HCT116 (cell line): ENCODE measurements at regions not wholly inside any gene's neighbourhood (a gene's known extent, or its start where the extent isn't known, plus 50 kb on each side); places are given as distances from the start of the nearest gene placed in this dataset.

Experiments used
- CEBPB ChIP-seq: IDR thresholded peaks from 2 replicates; pipeline ENCODE4 v1.6.1; 2012; ENCODE audit warnings: low read depth
- ELF1 ChIP-seq: IDR thresholded peaks from 2 replicates; pipeline ENCODE4 v1.6.1; 2012; ENCODE audit warnings: low read depth, borderline replicate concordance
- EZH2 ChIP-seq: fragments of 200-600 bp; sonication (generic); IDR thresholded peaks from 2 replicates; pipeline ENCODE4 v1.6.1; 2017; ENCODE audit warnings: antibody characterized with exemption, mixed run types
- EZH2phosphoT487 ChIP-seq: fragments of 200-600 bp; IDR thresholded peaks from 2 replicates; pipeline ENCODE4 v1.6.1; 2018; ENCODE audit warnings: antibody characterized with exemption, borderline replicate concordance
- FOSL1 ChIP-seq: IDR thresholded peaks from 2 replicates; pipeline ENCODE4 v1.6.1; 2012; ENCODE audit warnings: low read depth
- POLR2A ChIP-seq: IDR thresholded peaks from 2 replicates; pipeline ENCODE4 v1.7.0; 2011; ENCODE audit warnings: borderline replicate concordance; ENCODE audit not compliant: insufficient read depth, insufficient read length; ENCODE audit errors: extremely low read depth
- POLR2AphosphoS5 ChIP-seq: IDR thresholded peaks from 2 replicates; pipeline ENCODE4 v1.6.1; 2011; ENCODE audit warnings: mild to moderate bottlenecking, low read depth, low read length, moderate library complexity
- RAD21 ChIP-seq: IDR thresholded peaks from 2 replicates; pipeline ENCODE4 v1.6.1; 2012; ENCODE audit warnings: low read depth, mild to moderate bottlenecking
- SIN3A ChIP-seq: IDR thresholded peaks from 2 replicates; pipeline ENCODE4 v1.6.1; 2012; ENCODE audit warnings: low read depth
- TF ChIP-seq, protein P1 (sequence below), 3 experiments: fragments of 200-600 bp in 1 of 3; sonication (generic) in 1 of 3; IDR thresholded peaks in 2 of 3; conservative IDR thresholded peaks in 1 of 3; 2 replicates each; pipeline ENCODE4 v1.5.1; 2012 to 2017; ENCODE audit warnings: low read depth in 2 of 3, low read length in 2 of 3, antibody characterized with exemption in 1 of 3, borderline replicate concordance in 1 of 3, control low read depth in 1 of 3, mild to moderate bottlenecking in 1 of 3, mixed read lengths in 1 of 3, mixed run types in 1 of 3, moderate library complexity in 1 of 3; ENCODE audit not compliant: insufficient read depth in 1 of 3
- TF ChIP-seq, protein P2 (sequence below): IDR thresholded peaks from 2 replicates; pipeline ENCODE4 v1.6.1; 2012; ENCODE audit warnings: low read depth

DNA sequence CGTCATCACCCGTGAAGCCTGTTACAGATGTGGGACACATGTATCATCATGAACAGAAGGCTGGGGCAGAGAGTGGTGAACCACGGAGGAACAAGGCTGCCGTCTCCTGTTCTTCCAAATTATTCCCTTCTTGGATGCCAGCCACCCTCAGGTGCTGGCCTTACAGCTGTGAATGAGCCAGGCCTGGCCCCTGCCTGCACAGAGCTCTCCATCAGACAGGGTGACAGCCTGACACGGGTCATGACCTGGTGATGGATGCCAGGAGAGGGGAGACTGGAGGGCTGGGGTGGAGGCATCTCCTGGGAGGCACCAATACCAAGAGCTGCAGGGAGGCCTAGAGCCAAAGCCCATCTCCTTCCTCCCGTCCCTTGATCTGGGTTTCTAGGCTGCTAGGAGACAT lies 230.0 kb upstream of the C1orf174 start:
- TF ChIP-seq EZH2phosphoT487 (no peak), SIN3A (no peak), CEBPB (no peak), FOSL1 (no peak), POLR2AphosphoS5 (no peak), EZH2 (no peak), POLR2A (no peak), ELF1 (no peak), RAD21 (no peak)
- TF ChIP-seq, protein P1, sequence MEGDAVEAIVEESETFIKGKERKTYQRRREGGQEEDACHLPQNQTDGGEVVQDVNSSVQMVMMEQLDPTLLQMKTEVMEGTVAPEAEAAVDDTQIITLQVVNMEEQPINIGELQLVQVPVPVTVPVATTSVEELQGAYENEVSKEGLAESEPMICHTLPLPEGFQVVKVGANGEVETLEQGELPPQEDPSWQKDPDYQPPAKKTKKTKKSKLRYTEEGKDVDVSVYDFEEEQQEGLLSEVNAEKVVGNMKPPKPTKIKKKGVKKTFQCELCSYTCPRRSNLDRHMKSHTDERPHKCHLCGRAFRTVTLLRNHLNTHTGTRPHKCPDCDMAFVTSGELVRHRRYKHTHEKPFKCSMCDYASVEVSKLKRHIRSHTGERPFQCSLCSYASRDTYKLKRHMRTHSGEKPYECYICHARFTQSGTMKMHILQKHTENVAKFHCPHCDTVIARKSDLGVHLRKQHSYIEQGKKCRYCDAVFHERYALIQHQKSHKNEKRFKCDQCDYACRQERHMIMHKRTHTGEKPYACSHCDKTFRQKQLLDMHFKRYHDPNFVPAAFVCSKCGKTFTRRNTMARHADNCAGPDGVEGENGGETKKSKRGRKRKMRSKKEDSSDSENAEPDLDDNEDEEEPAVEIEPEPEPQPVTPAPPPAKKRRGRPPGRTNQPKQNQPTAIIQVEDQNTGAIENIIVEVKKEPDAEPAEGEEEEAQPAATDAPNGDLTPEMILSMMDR (IDR thresholded peaks at IDR 0.05 in 2 of 3, conservative IDR thresholded peaks at IDR 0.05 in 1 of 3; ENCODE audit: borderline replicate concordance in 1 of 3, insufficient read depth in 1 of 3, low read depth in 2 of 3, low read length in 2 of 3) = no peak
- TF ChIP-seq, protein P2, sequence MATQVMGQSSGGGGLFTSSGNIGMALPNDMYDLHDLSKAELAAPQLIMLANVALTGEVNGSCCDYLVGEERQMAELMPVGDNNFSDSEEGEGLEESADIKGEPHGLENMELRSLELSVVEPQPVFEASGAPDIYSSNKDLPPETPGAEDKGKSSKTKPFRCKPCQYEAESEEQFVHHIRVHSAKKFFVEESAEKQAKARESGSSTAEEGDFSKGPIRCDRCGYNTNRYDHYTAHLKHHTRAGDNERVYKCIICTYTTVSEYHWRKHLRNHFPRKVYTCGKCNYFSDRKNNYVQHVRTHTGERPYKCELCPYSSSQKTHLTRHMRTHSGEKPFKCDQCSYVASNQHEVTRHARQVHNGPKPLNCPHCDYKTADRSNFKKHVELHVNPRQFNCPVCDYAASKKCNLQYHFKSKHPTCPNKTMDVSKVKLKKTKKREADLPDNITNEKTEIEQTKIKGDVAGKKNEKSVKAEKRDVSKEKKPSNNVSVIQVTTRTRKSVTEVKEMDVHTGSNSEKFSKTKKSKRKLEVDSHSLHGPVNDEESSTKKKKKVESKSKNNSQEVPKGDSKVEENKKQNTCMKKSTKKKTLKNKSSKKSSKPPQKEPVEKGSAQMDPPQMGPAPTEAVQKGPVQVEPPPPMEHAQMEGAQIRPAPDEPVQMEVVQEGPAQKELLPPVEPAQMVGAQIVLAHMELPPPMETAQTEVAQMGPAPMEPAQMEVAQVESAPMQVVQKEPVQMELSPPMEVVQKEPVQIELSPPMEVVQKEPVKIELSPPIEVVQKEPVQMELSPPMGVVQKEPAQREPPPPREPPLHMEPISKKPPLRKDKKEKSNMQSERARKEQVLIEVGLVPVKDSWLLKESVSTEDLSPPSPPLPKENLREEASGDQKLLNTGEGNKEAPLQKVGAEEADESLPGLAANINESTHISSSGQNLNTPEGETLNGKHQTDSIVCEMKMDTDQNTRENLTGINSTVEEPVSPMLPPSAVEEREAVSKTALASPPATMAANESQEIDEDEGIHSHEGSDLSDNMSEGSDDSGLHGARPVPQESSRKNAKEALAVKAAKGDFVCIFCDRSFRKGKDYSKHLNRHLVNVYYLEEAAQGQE = no peak
